Natural killer cell (primary cell): ENCODE measurements at regions not wholly inside any gene's neighbourhood (a gene's known extent, or its start where the extent isn't known, plus 50 kb on each side); places are given as distances from the start of the nearest gene placed in this dataset.

Experiments
- ATAC-seq, 3 donors: fragments of 150-1000 bp in 2 of 3; fragments of 200-7000 bp in 1 of 3; cut with Tn5 transposase; 1 replicate in 1 of 3; 2 replicates in 2 of 3; pipeline ENCODE4 v1.10.0; 2021; ENCODE audit warnings: mild to moderate bottlenecking in 2 of 3, moderate library complexity in 2 of 3
- DNase-seq, 2 donors: peaks; one replicate each; pipeline versions ENCODE4 v3.0.0 to v3.0.0-alpha.2; 2013 to 2021; ENCODE audit warnings: mixed read lengths in 1 of 2
- H3K27ac ChIP-seq: one replicate; pipeline ENCODE4 v1.5.1; 2013; ENCODE audit warnings: mild to moderate bottlenecking, low read length
- H3K27me3 ChIP-seq: one replicate; pipeline ENCODE4 v1.6.1; 2013; ENCODE audit warnings: low read length; ENCODE audit not compliant: control insufficient read depth, insufficient read depth
- H3K36me3 ChIP-seq: one replicate; pipeline ENCODE4 v1.6.1; 2013; ENCODE audit warnings: low read length; ENCODE audit not compliant: control insufficient read depth, insufficient read depth
- H3K4me1 ChIP-seq: one replicate; pipeline ENCODE4 v1.6.1; 2013; ENCODE audit warnings: low read length; ENCODE audit not compliant: control insufficient read depth, insufficient read depth
- H3K4me3 ChIP-seq: one replicate; pipeline ENCODE4 v1.5.1; 2013; ENCODE audit warnings: low read length
- H3K9me3 ChIP-seq: one replicate; pipeline ENCODE4 v1.6.1; 2013; ENCODE audit warnings: low read length; ENCODE audit not compliant: control insufficient read depth, insufficient read depth
- H3K27ac Mint-ChIP-seq, 2 donors: one replicate each; pipeline ENCODE4 v1.8.0; 2022; ENCODE audit warnings: mild to moderate bottlenecking in 2 of 2, mixed read lengths in 2 of 2, moderate library complexity in 1 of 2
- H3K27me3 Mint-ChIP-seq, 2 donors: one replicate each; pipeline ENCODE4 v1.8.0; 2022; ENCODE audit warnings: low read depth in 2 of 2, mixed read lengths in 2 of 2
- H3K36me3 Mint-ChIP-seq: one replicate; pipeline ENCODE4 v1.8.0; 2022; ENCODE audit warnings: mixed read lengths
- H3K4me1 Mint-ChIP-seq, 2 donors: one replicate each; pipeline ENCODE4 v1.8.0; 2022; ENCODE audit warnings: mixed read lengths in 2 of 2
- H3K4me3 Mint-ChIP-seq: one replicate; pipeline ENCODE4 v1.8.0; 2022; ENCODE audit warnings: mild to moderate bottlenecking, moderate library complexity, mixed read lengths
- H3K9me3 Mint-ChIP-seq, 2 donors: one replicate each; pipeline ENCODE4 v1.8.0; 2022; ENCODE audit warnings: mixed read lengths in 2 of 2
- WGBS: methylation state at CpG from one replicate; pipeline ENCODE4 v1.1.7; 2013; ENCODE audit warnings: missing lambda C conversion rate; ENCODE audit not compliant: insufficient coverage; 5-methylcytosine and 5-hydroxymethylcytosine counted together
- intact Hi-C: fragments of 100-400 bp; cut with micrococcal nuclease; formaldehyde crosslinking; loops from one replicate; pipeline ENCODE4 v1.14.2; 2022
- TF ChIP-seq, protein P1 (sequence below): fragments of 200-600 bp; IDR thresholded peaks from one replicate; pipeline ENCODE4 v1.8.0; 2022; ENCODE audit warnings: antibody characterized with exemption

DNA sequence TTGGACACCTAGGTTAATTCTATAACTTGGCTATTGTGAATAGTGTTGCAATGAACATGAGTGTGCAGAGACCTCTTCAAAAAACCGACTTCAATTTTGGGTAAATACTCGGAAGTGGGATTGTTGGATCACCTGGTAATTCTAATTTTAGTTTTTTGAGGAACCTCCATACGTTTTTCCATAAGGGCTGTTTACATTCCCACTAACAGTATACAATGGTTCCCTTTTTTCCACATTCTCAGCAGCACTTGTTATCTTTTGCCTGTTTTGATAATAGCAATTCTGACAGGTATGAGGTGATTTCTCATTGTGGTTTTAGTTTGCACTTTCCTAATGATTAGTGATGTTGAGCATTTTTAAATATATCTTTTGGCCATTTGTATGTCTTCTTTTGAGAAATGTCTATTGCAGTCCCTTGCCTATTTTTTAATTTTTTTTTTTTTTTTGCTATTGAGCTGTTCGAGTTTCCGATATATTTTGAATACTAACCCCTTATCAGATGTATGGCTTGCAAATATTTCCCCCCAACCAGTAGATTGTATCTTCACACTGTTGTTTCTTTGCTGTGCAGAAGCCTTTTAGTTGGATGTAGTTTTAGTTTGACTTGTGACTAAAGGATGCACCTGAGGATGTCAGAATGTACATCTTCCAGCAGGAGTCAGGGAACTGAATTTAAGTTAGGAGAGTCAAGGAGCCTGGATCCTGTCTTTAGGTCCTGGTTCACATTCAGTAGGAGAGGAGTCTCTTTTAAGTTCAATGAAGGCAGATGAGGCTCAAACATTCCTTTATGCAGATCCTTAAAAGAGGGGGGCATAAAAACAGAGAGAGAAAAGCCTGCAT lies 120.0 kb downstream of the S1PR1 start:
- Histone ChIP-seq H3K4me1 (no peaks in the 10 kb centered on the region), H3K9me3 (no peaks in the 10 kb centered on the region), H3K36me3 (no peaks in the 10 kb centered on the region), H3K4me3 (no peak overlapping the region), H3K27me3 (no peaks in the 10 kb centered on the region), H3K27ac (no peak overlapping the region)
- peak overlapping the region; percentile 25 for H3K4me3 Mint-ChIP-seq
- WGBS: 100% methylated on average over 2 of the region's 5 CpGs
- H3K27ac Mint-ChIP-seq: peak overlapping the region; percentile 83 to 86
- H3K27me3 Mint-ChIP-seq: no peaks in the 10 kb centered on the region
- DNase-seq (no peak), ATAC-seq (peak in 1 of 3 donors; percentile 28)
- TF ChIP-seq, protein P1, sequence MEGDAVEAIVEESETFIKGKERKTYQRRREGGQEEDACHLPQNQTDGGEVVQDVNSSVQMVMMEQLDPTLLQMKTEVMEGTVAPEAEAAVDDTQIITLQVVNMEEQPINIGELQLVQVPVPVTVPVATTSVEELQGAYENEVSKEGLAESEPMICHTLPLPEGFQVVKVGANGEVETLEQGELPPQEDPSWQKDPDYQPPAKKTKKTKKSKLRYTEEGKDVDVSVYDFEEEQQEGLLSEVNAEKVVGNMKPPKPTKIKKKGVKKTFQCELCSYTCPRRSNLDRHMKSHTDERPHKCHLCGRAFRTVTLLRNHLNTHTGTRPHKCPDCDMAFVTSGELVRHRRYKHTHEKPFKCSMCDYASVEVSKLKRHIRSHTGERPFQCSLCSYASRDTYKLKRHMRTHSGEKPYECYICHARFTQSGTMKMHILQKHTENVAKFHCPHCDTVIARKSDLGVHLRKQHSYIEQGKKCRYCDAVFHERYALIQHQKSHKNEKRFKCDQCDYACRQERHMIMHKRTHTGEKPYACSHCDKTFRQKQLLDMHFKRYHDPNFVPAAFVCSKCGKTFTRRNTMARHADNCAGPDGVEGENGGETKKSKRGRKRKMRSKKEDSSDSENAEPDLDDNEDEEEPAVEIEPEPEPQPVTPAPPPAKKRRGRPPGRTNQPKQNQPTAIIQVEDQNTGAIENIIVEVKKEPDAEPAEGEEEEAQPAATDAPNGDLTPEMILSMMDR: no peak
- no peaks in the 10 kb centered on the region for H3K36me3 Mint-ChIP-seq
- intact Hi-C loops: loop anchor here (1.0 to 5.0 kb wide), 4 partner anchors 48 to 436 kb away; partner anchors contain the start of gene S1PR1
- H3K4me1 Mint-ChIP-seq: peaks cover 26 to 32% of the 10 kb centered on the region in 2 donors
- no peaks in the 10 kb centered on the region for H3K9me3 Mint-ChIP-seq

DNA sequence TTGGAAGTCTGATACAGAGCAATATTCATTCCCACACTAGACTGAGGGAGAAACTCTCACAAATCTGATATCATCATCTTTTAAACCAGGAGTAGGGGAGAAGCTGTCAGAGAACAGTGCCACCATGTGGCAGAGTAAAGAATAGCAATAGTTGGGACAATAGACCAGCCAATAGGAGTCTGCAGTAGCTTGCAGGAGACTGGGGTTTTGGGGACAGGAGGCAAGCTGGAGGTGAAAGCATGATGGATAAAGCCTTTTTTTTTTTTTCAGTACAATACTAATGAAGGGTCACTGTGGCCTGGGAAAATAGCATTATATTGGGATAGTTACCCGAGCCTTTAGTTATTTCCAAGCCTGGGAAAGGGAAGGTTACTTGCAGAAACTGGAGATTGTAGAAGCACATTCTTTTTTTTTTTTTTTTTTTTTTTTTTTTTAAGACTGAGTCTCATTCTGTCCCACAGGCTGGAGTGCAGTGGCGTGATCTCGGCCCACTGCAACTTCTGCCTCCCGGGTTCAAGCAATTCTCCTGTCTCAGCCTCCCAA lies 120.7 kb downstream of the S1PR1 start:
- ATAC-seq: peak; percentile 96 to 100 (median 99)
- TF ChIP-seq, protein P1: peak; percentile 82
- Mint-ChIP-seq H3K4me1 (peaks cover 22 to 29% of the 10 kb centered on the region in 2 donors), H3K27me3 (no peaks in the 10 kb centered on the region), H3K4me3 (peak overlapping the region; percentile 25), H3K9me3 (no peaks in the 10 kb centered on the region), H3K27ac (peak overlapping the region; percentile 83 to 86), H3K36me3 (no peaks in the 10 kb centered on the region)
- Histone ChIP-seq H3K4me3 (no peak overlapping the region), H3K27me3 (no peaks in the 10 kb centered on the region), H3K9me3 (no peaks in the 10 kb centered on the region), H3K4me1 (no peaks in the 10 kb centered on the region), H3K36me3 (no peaks in the 10 kb centered on the region), H3K27ac (no peak overlapping the region)
- WGBS: 57% methylated on average over 3 of the region's 4 CpGs
- intact Hi-C loops: loop anchor here (1.0 to 5.0 kb wide), 4 partner anchors 48 to 436 kb away; partner anchors contain the start of gene S1PR1
- DNase-seq: peak; percentile 54 to 94

DNA sequence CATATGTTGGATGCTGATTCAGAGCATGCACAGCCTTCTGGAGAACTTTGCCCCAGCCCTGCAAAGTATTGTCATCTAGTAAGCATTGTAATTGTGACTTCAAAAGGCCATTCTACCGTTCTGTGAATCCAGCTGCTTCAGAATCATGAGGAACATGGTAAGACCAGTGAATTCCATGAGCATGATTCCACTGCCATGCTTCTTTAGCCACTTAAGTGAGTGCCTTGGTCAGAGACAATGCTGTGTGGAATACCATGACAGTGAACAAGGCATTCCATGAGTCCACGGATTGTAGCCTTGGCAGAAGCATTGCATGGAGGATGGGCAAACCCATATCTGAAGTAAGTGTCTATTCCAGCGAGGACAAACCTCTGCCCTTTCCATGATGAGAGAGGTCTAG lies 123.7 kb downstream of the S1PR1 start:
- Histone ChIP-seq H3K36me3 (no peaks in the 10 kb centered on the region), H3K9me3 (no peaks in the 10 kb centered on the region), H3K27ac (no peak overlapping the region), H3K4me3 (no peak overlapping the region), H3K4me1 (peaks cover 6% of the 10 kb centered on the region), H3K27me3 (no peaks in the 10 kb centered on the region)
- Mint-ChIP-seq H3K4me3 (no peak overlapping the region), H3K27ac (no peak overlapping the region), H3K27me3 (no peaks in the 10 kb centered on the region), H3K9me3 (no peaks in the 10 kb centered on the region), H3K4me1 (peaks cover 30 to 34% of the 10 kb centered on the region in 2 donors), H3K36me3 (no peaks in the 10 kb centered on the region)
- DNase-seq: no peak
- WGBS: 90% methylated on average over 3 of the region's 3 CpGs
- TF ChIP-seq, protein P1: no peak
- intact Hi-C loops: no loop called here
- no peak for ATAC-seq
